HL-60 (cell line): ENCODE measurements at regions not wholly inside any gene's neighbourhood (a gene's known extent, or its start where the extent isn't known, plus 50 kb on each side); places are given as distances from the start of the nearest gene placed in this dataset.

Source experiments
- DNase-seq, 2 experiments: peaks; one replicate each; pipeline ENCODE4 v3.0.0-alpha.2; 2010 to 2020; ENCODE audit warnings: low read depth in 1 of 2, low spot score in 1 of 2
- H3K27ac ChIP-seq: fragments of 250-450 bp; sonication (Bioruptor Pico); replicated peaks from 2 replicates; pipeline ENCODE4 v1.5.1; 2020; ENCODE audit warnings: mild to moderate bottlenecking, moderate library complexity
- H3K27me3 ChIP-seq: fragments of 250-450 bp; sonication (Bioruptor Pico); 2 replicates; pipeline ENCODE4 v1.5.1; 2021; ENCODE audit warnings: mild to moderate bottlenecking, moderate library complexity; ENCODE audit not compliant: insufficient read depth, poor library complexity, severe bottlenecking
- H3K4me3 ChIP-seq: replicated peaks from 2 replicates; pipeline ENCODE4 v1.5.1; 2011; ENCODE audit warnings: mild to moderate bottlenecking, control low read depth, low read length; ENCODE audit not compliant: insufficient read depth
- CTCF ChIP-seq: IDR thresholded peaks from one replicate; pipeline ENCODE4 v1.5.1; 2011; ENCODE audit warnings: low read length, control low read depth, inconsistent platforms; ENCODE audit not compliant: insufficient read depth
- GABPA ChIP-seq: IDR thresholded peaks from 2 replicates; pipeline ENCODE4 v1.6.1; 2012; ENCODE audit warnings: low read depth
- POLR2AphosphoS5 ChIP-seq: IDR thresholded peaks from 2 replicates; pipeline ENCODE4 v1.6.1; 2012; ENCODE audit warnings: low read depth
- REST ChIP-seq: IDR thresholded peaks from 2 replicates; pipeline ENCODE4 v1.6.1; 2012; ENCODE audit warnings: low read depth; ENCODE audit not compliant: insufficient replicate concordance
- SPI1 ChIP-seq: IDR thresholded peaks from 2 replicates; pipeline ENCODE4 v1.6.1; 2012; ENCODE audit warnings: low read depth, mild to moderate bottlenecking, borderline replicate concordance

GRCh38 chr10:31099094-31099493 is 67.4 kb upstream of the ZNF438 start:
- Histone ChIP-seq H3K27me3 (no peaks in the 10 kb centered on the region), H3K4me3 (no peak overlapping the region), H3K27ac (no peak overlapping the region)
- no peak for DNase-seq
- TF ChIP-seq CTCF, result no peak
- TF ChIP-seq REST, result no peak

- H3K4me3 ChIP-seq, result no peak overlapping the region
- no peak for TF ChIP-seq CTCF
- no peak for TF ChIP-seq GABPA
- no peak for TF ChIP-seq POLR2AphosphoS5
- no peak overlapping the region for H3K27ac ChIP-seq
- no peak for DNase-seq
- no peaks in the 10 kb centered on the region for H3K27me3 ChIP-seq
Measured at GRCh38 chr10:31099664-31100063, 68.0 kb upstream of the ZNF438 start.

- no peak for TF ChIP-seq SPI1
- TF ChIP-seq CTCF, result no peak
- TF ChIP-seq REST, result no peak
- TF ChIP-seq POLR2AphosphoS5, result no peak
- TF ChIP-seq GABPA, result no peak
- no peak overlapping the region for H3K4me3 ChIP-seq
- H3K27me3 ChIP-seq, result no peaks in the 10 kb centered on the region
- no peak overlapping the region for H3K27ac ChIP-seq
- no peak for DNase-seq
Measured at GRCh38 chr10:31100115-31100601, 68.5 kb upstream of the ZNF438 start.

GRCh38 chr10:31100662-31101061 is 69.0 kb upstream of the ZNF438 start:
- no peak for DNase-seq
- TF ChIP-seq SPI1 (no peak), CTCF (no peak), POLR2AphosphoS5 (no peak), REST (no peak), GABPA (no peak)
- Histone ChIP-seq H3K27ac (no peak overlapping the region), H3K4me3 (no peak overlapping the region), H3K27me3 (no peaks in the 10 kb centered on the region)
